GM21723 (cell line): ENCODE measurements at regions not wholly inside any gene's neighbourhood (a gene's known extent, or its start where the extent isn't known, plus 50 kb on each side); places are given as distances from the start of the nearest gene placed in this dataset.

Experiments used
- ATAC-seq: cut with Tn5 transposase; IDR thresholded peaks from one replicate; pipeline ENCODE4 v1.9.1; 2021; ENCODE audit warnings: mild to moderate bottlenecking, moderate library complexity; ENCODE audit not compliant: unreplicated experiment

DNA sequence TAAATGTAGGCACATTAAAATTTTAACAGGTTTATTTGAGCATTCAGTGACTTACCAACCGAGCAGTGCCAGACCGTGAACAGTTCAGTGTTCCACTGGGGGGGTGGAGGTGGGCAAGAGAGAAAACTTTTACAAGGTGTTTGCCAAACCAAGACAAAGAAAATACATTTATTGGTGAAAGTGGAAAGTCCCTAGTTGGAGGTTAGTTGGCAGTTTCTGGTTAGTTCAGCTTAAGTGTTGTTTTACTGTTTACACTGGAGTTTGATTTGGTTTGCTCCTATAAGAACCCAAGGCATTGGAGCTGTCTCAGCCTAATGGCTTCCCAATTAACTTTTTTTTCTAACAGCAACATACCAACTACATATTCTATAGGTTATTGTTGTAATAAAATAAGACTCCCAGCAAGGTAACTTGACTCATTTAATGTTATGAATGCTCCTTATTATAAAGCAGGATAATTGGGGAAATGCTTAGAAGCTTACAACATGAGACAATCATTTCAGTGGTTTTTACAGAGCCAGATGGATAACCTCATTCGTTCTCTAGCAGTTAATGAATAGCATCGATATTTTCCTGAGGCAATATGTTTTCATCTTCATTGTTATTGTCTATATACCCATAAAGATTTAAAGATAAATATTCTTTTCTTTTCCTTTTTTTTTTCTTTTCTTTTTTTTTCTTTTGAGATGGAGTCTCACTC lies 115.8 kb downstream of the ETNK1 start:
- no peak for ATAC-seq

DNA sequence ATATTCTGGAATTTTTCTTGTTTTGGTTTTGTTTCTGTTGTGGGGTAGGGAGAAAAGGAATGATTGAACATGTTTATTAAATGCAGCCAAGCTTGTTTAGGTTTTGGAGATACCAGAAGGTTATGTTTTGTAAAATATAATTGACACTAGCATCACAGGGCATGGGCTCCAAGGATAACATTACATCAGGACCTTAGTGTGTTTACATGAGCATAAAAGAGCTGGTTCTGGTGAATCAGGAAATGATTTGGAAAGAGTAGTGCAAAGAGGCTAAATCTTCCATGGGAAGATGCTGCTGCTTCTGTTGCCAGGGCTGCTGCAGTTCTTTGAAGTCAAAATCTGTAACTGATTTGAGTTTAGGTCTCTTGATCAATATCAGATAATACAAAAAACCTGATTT lies 118.7 kb downstream of the ETNK1 start:
- ATAC-seq, result no peak

GRCh38 chr12:22744197-22744596 lies 119.2 kb downstream of the ETNK1 start:
- no peak for ATAC-seq

DNA sequence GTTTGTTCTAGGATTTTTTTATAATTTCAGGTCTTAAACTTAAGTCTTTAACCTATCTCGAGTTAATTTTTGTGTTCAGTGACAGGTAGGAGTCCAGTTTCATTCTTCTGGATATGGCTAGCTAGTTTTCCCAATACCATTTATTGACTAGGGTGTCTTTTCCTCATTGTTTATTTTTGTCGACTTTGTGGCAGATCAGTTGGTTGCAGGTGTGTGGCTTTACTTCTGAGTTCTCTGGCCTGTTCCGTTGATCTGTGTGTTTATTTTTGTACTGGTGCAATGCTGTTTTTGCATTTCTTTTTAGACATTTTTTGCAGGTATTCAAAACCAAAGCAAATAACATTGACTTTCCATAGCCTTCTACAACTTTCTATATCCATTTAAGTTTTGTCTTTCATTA lies 121.7 kb downstream of the ETNK1 start:
- no peak for ATAC-seq

DNA sequence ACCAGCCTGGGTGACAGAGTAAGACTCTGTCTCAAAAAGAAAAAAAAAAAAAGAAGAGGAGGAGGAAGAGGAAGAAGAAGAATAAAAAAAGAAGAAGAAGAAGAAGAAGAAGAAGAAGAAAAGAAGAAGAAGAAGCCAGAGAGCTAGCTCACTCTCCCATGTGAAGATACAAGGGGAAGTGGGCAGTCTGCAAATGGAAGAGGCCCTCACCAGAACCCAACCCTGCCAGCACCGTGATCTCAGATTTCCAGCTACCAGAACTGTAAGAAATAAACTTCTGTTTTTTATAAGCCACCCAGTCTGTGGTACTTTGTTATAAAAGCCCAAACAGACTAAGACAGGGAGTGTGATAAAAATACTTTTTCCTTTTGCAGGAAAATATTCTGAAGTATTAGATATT lies 130.7 kb downstream of the ETNK1 start:
- no peak for ATAC-seq

GRCh38 chr12:22759769-22760674 lies 135.1 kb downstream of the ETNK1 start:
- no peak for ATAC-seq

DNA sequence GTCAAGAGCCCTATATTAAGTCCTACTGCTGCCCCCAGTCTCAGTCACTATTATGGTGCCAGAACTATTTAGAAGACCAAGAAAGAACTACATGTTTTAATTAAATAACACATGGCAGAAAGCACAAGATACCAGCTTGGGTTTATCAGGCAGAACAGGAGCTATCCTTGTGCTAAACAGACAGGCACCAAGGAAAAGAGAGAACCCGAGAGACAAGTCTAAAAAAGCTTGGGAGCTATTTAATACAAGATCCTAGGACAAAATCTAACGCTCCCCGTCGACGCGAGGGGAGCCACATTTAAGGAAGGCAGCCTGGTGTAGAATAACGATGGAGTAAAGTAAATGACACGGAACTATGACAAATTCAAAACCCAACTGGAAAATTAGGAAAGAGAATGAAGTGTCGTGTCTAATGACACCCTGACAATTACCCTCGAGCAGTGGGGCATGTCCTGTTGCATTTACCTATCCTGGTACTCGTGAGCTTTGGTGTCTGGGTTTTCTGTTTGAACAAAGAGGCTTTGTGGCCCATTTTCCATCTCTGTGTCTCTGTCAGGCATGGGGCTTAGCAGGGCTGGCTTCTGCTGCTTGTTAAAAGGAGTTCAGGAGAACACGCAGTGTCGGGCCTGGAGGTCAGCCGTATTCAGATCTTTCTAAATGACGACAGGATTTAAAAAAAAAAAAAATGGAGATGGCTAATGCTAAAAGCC lies 140.6 kb downstream of the ETNK1 start:
- ATAC-seq, result no peak

DNA sequence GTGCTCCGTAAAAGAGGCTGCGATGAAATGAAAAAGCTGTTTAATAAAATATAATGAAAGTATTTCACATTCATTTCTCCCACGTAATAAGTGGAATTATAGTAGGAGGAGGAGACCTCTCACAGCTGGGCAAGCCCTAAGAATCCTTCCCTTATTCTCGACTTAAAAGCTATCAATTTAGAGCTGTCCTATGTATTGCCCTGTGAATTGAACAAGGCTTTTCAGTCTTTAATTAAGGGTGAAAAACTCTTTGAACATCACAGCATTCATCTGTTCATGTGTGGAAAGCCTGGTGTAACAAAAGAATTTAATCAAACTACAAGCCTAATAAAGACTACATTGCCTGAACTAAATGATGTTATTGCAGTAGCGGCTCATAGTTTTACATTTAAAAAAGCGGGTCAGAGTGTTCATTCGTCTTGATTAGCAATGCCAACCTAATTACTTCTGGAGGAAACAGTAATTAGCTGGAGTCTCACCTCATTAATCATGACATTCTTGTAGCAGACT lies 142.0 kb downstream of the ETNK1 start:
- no peak for ATAC-seq

DNA sequence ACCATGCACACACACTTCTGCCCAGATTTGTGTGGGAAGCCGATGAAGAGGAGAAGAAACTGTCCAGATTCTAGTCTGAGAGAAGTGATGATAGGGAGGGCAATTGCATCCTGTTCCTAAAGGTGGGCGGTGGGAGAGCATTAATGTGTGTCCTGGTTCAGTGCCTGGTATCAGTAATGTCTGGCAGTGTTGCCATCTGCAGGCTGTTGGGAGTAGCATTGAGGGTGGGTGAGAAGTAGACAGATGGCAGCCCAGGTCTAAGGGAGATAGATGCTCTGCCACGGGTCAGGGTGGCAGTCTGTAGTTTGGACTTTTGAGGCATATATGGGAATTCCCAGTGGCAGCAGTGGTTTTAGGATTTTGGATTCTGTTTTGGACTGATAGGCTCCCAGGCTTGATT lies 156.4 kb downstream of the ETNK1 start:
- ATAC-seq, result no peak

DNA sequence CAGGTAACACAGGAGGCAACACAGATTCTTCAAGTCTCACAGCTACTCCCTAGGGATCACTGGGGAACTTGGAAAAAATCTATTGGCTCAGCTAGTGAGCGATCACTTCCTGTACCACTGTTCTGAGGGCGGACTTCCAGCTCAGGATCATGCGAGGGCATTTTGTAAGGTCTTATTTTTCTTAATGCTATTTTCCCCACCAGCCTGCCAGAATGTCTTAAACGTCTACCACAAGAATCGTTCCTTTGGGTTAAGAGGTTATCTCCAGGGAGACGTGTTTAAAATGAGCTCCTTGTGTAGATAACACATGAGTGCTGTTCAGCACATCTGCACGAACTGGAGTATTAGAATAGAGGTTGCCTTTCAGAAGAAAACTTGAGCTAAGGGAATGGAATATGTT lies 162.6 kb downstream of the ETNK1 start:
- ATAC-seq, result no peak

- no peak for ATAC-seq
Measured at GRCh38 chr12:22788913-22789312, 163.9 kb downstream of the ETNK1 start.

- ATAC-seq, result no peak
Measured at GRCh38 chr12:22792138-22792537, 167.2 kb downstream of the ETNK1 start.

DNA sequence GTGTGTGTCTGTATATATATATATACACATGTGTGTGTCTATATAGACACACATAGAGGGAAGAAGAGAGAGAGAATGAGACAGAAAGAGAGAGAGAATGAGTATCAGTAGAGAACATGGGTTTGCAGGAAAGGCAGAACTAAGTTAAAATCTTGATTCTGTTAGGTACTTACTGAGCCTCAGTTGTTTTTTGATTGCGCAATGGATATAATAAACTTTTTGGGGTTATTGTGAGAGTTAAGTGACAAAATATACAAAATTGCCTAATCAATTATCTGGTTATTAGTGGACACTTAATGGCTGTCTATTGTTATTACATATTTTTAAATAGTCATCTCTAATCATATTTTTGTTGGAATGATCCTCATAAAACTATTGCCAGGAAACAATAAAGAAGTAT lies 169.0 kb downstream of the ETNK1 start:
- ATAC-seq, result no peak

DNA sequence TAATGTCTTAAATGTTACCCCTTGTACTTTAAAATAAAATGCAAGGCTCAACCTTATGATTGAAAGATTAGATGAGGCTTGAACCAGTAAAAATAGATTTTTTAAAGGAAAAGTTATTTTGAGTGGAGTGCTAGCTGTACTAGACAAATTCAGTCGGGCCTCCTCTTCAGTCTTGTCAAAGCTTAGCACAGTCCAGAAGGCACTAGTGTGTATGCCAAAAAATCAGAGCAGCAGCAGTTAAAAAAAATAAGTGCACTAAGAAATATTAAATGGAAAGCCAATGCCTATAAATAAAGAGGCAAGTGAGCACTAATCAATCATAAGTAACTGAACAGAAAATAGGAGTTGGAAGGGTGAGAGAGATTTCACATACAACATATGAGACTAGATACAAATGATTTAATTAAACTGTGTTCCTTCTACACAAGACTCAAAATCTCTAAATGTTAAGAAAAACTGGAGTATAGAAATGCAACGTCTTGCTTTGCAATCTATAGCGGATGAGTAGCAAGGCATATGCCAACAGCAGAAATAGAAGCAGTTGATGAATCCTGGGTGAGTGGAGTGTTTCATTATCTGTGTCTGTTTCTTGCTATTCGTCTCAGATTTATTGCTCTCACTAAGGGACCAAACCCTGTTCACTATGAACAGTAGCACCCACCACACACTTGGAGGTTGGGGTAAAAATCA lies 172.1 kb downstream of the ETNK1 start:
- ATAC-seq, result no peak

GRCh38 chr12:22797701-22798100 lies 172.7 kb downstream of the ETNK1 start:
- ATAC-seq, result no peak

DNA sequence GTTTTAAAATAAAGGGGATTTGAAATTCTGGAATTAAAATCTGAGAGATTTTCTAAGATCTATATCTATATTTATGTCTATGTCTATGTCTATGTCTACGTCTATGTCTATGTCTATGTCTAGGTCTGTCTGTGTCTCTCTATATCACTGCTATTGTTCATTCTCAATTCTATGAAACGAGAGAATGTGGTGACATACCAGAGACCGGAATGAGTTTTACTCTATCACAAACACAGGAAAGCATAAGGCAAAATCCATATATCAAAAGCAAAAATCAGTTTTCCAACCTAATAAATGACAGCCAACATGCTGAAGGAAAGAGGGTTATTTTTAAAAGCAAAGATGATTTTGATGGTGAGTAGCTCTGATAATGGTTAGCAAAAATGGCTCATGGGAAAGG lies 173.1 kb downstream of the ETNK1 start:
- ATAC-seq, result no peak

DNA sequence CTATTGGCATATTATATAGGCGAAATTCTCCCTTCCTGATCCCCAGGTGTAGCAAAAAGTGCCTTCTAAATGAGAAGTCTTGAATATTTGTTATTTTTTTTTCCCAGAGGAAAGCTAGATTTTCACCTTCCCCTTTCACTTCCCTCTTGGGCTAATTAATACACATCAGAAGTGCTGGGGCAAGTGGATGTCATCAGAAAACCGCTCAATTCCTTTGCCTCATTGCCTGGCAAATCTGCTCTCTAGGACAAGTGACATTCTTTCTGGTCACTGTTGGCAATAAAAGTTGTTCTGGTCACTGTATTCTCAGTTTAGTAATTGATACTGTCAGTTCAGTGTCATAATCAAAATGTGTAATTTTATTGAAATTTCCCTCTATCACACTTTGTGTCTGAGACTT lies 174.5 kb downstream of the ETNK1 start:
- ATAC-seq, result no peak

DNA sequence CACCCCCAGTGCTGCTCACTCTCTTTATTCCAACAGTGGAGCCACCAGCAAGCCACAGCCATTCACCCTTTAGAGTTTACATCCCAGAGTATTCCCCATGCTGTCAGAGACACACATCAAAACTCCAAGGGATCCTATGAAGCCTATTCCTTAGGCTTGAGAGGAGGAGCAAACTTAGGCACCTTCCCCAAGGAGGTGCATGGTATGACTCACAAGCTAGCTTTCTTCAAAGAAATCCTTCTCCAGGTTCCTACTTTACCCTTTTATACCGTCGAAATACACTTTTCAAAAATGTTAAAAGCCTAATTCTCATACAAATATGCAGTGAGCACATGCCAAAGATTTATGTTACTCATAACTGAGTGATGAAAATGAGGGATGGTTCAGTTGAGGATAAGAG lies 175.4 kb downstream of the ETNK1 start:
- no peak for ATAC-seq

GRCh38 chr12:22802883-22803630 lies 178.1 kb downstream of the ETNK1 start:
- ATAC-seq, result no peak

GRCh38 chr12:22803725-22804124 lies 178.8 kb downstream of the ETNK1 start:
- ATAC-seq, result no peak
